Mesodermal cell (in vitro differentiated cells): ENCODE measurements at regions not wholly inside any gene's neighbourhood (a gene's known extent, or its start where the extent isn't known, plus 50 kb on each side); places are given as distances from the start of the nearest gene placed in this dataset.
"Not testable (repeated sequence)": the region's sequence is repeated elsewhere in the genome, so short reads cannot be mapped to it uniquely, and the experiment has no call there.

ENCODE experiments used
- H3K27ac ChIP-seq: 2 replicates; pipeline ENCODE4 v1.7.0; 2013; ENCODE audit warnings: mild to moderate bottlenecking, low read depth, low read length, moderate library complexity; ENCODE audit not compliant: severe bottlenecking
- H3K36me3 ChIP-seq: 2 replicates; pipeline ENCODE4 v1.7.1; 2013; ENCODE audit warnings: mild to moderate bottlenecking, low read length, moderate library complexity; ENCODE audit not compliant: control insufficient read depth, insufficient read depth
- H3K4me1 ChIP-seq: one replicate; pipeline ENCODE4 v1.7.1; 2013; ENCODE audit warnings: mild to moderate bottlenecking, low read length; ENCODE audit not compliant: insufficient read depth, control insufficient read depth, poor library complexity, severe bottlenecking
- H3K4me3 ChIP-seq: 2 replicates; pipeline ENCODE4 v1.7.0; 2013; ENCODE audit warnings: low read length, control low read depth, mild to moderate bottlenecking; ENCODE audit not compliant: insufficient read depth, poor library complexity, severe bottlenecking; ENCODE audit errors: extremely low read depth
- H3K9me3 ChIP-seq: 2 replicates; pipeline ENCODE4 v1.7.1; 2013; ENCODE audit warnings: mild to moderate bottlenecking, low read length, moderate library complexity; ENCODE audit not compliant: control insufficient read depth
- WGBS, 2 experiments: methylation state at CpG; one replicate each; pipeline ENCODE4 v1.1.5; 2013; ENCODE audit warnings: missing lambda C conversion rate in 2 of 2; ENCODE audit not compliant: insufficient coverage in 2 of 2; 5-methylcytosine and 5-hydroxymethylcytosine counted together

DNA sequence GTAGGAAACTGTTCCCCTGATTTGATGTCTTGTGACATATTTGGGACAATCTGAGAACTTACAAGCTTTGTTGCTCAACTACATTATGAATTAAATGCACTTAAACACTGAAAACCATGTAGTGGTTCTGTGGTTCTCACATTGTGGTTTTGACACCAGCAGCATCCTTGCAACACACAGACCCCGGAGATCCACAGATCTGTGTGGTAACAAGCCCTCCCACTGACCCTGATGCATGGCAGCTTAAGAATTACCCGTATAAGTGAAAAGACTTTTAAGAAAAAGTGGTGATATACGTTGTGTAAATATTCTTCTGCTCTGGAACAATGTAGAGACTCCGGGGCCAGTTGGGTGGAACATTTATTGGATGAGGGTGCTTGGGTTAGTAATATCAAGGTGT is 127.4 kb upstream of the ANKRD30BL start:
- H3K36me3 ChIP-seq, H3K4me1 ChIP-seq, H3K4me3 ChIP-seq, H3K27ac ChIP-seq, H3K9me3 ChIP-seq: not testable (repeated sequence)
- 93 to 100% methylated on average over 3 of the region's 4 CpGs for WGBS, 2 experiments

DNA sequence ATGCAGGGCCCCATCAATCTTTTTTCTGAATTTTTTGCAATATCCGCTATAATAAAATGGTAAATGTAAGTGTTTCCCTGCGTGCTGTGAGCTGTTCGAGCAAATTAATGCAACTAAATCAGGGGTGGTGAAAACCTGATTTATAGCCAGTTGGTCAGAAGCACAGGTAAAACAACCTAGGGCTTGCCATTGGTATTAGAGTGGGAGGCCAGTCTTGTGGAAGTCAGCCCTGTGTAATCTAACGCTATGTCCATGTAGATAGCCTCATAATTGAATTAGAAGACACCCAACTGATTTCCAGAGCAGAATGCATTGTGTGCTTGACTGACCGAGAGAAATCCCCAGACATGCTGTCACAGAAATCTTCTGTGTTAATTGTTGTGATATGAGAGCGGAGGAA is 126.8 kb upstream of the GPR39 start:
- not testable (repeated sequence) for H3K9me3 ChIP-seq, H3K27ac ChIP-seq
- 94 to 100% methylated on average over 2 to 3 of the region's 6 CpGs for WGBS, 2 experiments

DNA sequence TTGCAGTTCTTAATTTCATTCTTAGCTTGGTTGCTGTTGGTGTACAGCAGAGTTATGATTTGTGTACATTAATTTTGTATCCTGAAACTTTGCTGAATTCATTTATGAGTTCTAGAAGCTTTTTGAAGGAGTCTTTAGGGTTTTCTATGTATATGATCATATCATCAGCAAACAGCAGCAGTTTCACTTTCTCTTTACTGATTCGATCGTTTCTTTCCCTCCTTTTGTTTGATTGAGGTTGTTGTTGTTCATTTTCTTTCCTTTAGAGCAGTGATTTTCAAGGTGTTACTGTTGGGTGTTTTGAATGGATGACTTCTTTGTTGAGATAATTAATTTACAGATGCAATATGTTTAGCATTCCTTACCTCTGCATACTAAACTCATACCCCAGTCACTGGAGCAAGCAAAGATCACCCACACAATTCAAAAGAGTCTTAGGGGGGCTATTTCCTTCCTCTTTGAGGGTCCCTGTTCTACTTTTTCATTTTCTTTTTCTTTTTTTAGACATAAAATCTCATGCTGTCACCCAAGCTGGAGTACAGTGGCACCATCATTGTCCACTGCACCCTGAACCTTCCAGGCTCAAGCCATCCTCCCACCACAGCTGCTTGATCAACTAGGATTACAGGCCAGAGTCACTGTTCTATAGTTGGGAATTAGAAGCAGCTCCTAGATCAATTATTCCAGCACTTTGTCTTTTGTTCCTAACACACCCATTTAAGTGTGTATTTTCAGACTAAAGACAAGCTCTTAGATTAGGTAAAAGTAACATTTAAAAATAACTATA is 115.8 kb upstream of the GPR39 start:
- whole genome bisulfite sequencing, 2 experiments = no CpG with 5 or more reads among the region's 2 CpGs
- not testable (repeated sequence) for H3K4me1 ChIP-seq, H3K27ac ChIP-seq, H3K9me3 ChIP-seq, H3K36me3 ChIP-seq, H3K4me3 ChIP-seq

More for the DNA sequence above, 126.8 kb upstream of the GPR39 start:
- not testable (repeated sequence) for H3K4me3 ChIP-seq, H3K36me3 ChIP-seq, H3K4me1 ChIP-seq

DNA sequence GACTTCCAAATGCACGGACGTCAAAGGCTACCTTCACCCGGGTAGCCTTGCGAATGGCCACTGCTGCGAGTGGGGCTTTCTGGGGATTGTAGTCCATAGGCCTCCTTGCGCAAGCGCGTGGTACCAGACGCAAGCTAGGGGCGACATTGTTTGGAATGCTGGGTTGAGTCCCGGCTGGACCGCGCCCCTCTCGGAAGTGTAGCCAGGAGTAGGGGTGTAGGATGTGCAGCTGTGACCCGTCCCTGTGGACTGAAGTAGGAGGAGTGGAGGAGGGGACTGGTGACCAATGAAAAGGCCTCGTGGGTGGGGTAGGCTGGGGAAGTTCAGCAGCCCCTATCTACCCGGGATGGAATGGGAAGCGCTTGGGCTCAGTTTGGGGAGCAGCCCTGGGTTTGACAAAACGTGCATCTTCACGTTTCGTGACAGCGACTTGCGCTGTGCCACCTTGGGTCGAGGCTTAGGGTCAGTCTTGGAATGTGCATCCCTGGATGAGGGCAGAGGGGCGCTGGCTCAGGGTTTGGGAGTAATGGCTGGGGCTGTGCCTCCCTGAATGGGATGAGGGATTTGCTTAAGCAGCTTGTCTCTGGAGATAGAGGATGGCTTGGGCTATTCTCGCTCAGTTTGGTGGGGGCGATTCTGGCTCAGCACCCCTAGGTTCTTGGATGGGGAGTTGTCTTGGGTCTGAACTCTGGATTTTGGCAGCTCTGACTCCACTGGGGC is 111.8 kb upstream of the GPR39 start:
- H3K4me3 ChIP-seq = peak overlapping the region; percentile 30
- H3K4me1 ChIP-seq, H3K27ac ChIP-seq, H3K9me3 ChIP-seq, H3K36me3 ChIP-seq: not testable (repeated sequence)
- WGBS, 2 experiments = 4 to 9% methylated on average over 15 to 18 of the region's 27 CpGs

DNA sequence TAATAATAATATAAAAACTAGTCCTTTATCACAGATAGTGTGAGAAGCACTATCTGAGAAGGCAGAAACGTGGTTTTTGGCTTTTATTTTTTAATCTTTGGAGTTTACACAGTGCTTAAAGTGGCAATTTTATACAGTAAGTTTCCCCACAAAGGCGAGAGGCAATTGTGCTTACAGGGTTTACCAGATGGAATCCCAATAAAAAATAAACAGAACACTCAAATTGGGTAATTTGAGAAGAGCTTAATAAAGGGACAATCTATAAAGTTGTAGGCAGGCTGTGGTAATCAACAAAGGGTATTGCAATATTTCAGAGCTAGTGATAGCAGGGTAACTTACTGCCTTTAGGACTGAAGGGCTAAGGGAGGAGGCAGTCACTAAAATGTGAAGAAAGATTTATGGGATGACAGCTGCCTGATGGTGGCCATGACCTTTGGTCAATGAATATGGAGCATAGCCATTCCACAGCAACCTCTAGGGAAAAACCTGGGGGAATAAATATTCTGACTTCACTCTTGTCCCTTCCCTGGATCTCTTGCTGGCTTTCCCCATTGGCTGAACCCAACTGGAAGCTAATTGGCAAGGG is 108.9 kb upstream of the GPR39 start:
- H3K9me3 ChIP-seq, H3K4me3 ChIP-seq, H3K36me3 ChIP-seq, H3K4me1 ChIP-seq, H3K27ac ChIP-seq: not testable (repeated sequence)
- no CpG with 5 or more reads among the region's 2 CpGs for WGBS, 2 experiments

DNA sequence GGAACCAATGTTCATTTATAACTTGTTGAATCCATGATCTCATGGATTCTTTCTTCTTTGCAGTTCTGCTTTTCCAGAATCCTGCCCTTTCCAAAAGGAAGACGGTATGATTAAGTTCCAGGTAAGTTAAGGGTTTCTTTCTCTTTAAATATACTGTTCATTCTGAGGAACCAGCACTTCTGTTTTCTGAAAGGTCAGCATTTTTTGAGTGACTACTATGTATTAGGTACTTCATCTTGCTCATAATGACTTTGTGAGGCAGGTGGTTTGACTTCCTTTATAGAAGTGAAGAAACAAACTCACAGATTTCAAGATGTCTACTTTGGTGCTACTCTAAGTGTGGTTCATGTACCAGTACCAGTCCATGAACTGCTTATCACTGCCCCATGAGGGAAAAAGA is 107.4 kb upstream of the GPR39 start:
- not testable (repeated sequence) for H3K4me1 ChIP-seq, H3K9me3 ChIP-seq, H3K4me3 ChIP-seq, H3K36me3 ChIP-seq, H3K27ac ChIP-seq
- WGBS, 2 experiments = no CpG with 5 or more reads among the region's 1 CpG

DNA sequence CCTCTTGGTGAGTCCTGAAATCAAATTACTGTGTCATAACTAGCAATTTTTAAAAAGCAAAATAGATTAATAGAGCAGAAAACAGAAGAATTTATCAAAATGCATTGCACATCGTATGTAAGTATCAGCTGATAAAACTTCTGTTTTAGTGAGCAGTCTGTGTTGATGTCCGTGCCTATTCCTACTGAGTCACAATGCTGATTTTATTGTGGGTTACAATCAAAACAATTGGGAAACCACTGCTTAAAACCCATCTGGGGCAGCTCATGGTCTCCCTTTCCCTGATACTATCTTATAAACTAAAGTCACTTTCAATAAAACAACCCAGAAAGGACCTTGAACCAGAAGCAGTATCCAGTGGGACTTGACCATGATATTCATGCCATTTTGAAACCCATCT is 101.1 kb upstream of the GPR39 start:
- H3K9me3 ChIP-seq, H3K4me1 ChIP-seq, H3K36me3 ChIP-seq, H3K27ac ChIP-seq, H3K4me3 ChIP-seq: not testable (repeated sequence)
- WGBS, 2 experiments = 67 to 100% methylated on average over 1 of the region's 2 CpGs

DNA sequence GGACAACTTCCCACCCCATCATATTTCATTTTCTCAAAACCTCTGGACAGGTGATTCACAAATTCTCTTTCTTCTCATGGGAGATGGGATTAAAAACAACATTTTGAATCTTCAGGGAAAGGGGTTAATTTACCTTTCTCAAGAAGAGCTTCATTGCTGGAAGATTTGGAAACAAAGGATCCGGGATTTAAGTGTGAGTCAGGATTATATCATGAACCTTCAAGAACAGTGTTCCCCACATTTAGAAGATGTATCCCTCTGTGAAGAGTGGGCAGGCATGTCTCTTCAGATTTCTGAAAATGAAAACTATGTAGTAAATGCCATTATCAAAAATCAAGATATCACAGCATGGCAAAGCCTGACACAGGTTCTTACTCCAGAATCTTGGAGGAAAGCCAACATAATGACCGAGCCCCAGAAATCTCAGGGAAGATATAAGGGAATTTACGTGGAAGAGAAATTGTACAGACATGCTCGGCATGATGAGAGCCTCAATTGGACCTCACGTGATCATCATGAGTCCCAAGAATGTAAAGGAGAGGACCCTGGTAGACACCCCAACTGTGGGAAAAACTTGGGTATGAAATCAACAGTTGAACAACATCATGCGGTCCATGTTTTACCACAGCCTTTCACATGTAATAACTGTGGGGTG is 99.5 kb upstream of the GPR39 start:
- H3K4me3 ChIP-seq, H3K9me3 ChIP-seq, H3K36me3 ChIP-seq, H3K27ac ChIP-seq, H3K4me1 ChIP-seq: not testable (repeated sequence)
- 60 to 100% methylated on average over 1 to 2 of the region's 6 CpGs for WGBS, 2 experiments

DNA sequence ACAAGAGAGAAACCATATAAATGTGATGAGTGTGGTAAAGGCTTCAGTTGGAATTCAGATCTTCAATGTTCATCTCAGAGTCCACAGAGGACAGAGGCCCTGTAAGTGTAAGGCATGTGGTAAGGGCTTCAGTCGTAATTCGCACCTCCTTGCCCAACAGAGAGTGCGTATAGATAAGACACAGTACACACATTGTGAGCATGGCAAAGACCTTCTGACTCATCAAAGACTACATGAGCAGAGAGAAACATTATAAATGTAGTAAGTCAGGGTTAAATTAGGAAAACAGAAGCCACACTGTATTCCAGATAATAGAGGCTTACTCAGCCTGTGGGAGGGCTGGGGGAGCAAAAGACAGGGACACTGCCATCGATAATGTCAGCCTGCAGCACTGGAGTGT is 98.1 kb upstream of the GPR39 start:
- not testable (repeated sequence) for H3K36me3 ChIP-seq, H3K4me3 ChIP-seq, H3K9me3 ChIP-seq, H3K4me1 ChIP-seq, H3K27ac ChIP-seq
- WGBS, 2 experiments = no CpG with 5 or more reads among the region's 4 CpGs

DNA sequence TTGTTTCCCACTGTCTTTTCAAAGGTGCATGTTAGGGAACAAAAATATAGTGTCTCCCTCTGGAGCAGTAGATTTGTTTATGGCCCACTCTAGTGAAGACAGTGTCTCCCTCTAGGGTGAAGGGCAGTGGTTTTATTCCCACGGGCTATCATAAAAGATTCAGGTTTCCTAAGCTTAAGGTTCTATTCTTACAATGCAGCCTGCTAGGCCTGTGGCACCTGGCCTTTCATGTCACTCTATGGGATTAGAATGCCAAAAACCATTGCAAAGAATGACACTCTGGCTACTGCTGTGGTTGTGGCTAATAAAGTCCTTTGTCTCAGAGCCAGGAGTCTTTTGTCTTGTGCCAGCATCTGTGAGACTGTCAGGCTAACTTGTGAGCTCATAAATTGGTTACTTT is 92.6 kb upstream of the GPR39 start:
- H3K36me3 ChIP-seq, H3K9me3 ChIP-seq, H3K4me1 ChIP-seq, H3K27ac ChIP-seq, H3K4me3 ChIP-seq: not testable (repeated sequence)
- WGBS, 2 experiments = 80% methylated on average over 1 of the region's 1 CpG; no CpG with 5 or more reads in 1 of the 2 experiments
